NCI-H2107 (cell line): ENCODE measurements at regions not wholly inside any gene's neighbourhood (a gene's known extent, or its start where the extent isn't known, plus 50 kb on each side); places are given as distances from the start of the nearest gene placed in this dataset.
"Not testable (repeated sequence)": the region's sequence is repeated elsewhere in the genome, so short reads cannot be mapped to it uniquely, and the experiment has no call there.

Experiments used
- DNase-seq: peaks from one replicate; lab custom pipeline; 2025; lab: John Stamatoyannopoulos, UW

- DNase-seq = no peak
Observed at GRCh38 chr6:155832596-155832995, 377.0 kb upstream of the NOX3 start.

GRCh38 chr6:155830531-155830930 lies 374.9 kb upstream of the NOX3 start:
- DNase-seq = no peak

DNA sequence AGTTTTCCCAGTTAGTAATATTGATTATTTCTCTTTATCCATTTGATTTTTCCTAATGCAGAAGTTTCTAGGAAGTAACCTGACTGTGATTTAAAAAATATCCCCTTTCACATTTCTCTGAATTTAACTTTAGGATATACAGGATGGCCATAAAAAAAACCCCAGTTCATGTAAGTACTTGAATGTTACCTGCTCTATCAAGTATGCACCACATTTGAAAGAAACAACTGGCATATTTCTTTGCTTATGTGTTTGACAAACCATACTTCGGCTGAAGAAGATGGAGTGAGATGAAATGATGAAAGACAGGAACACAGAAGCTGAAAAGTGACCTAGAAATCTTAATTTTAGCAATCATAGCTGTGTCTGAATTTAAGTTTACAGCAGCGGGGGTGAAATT lies 374.0 kb upstream of the NOX3 start:
- no peak for DNase-seq

- no peak for DNase-seq
Observed at GRCh38 chr6:155828989-155829388, 373.4 kb upstream of the NOX3 start.

- no peak for DNase-seq
Observed at GRCh38 chr6:155818698-155819097, 363.1 kb upstream of the NOX3 start.

DNA sequence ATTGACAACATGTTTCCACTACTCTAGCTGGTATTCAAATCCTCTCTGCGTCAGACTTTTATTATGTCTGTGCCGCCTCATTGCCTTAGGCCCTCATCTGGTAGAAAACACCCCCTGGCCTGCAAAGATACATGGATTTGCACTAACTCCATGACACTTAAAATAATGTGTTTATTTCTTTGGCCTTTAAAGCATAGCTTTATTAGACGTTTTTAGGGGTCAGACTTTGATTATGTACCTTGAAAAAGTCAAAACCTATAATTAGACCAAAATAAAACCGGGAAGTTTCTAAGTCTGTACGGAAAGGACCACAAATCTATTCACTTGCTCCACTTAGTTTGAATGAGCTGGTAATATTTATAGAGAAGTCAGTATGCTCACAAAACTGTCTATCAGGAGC lies 357.9 kb upstream of the NOX3 start:
- DNase-seq = no peak

GRCh38 chr6:155807243-155807642 lies 351.6 kb upstream of the NOX3 start:
- DNase-seq = no peak

- DNase-seq = no peak
Observed at GRCh38 chr6:155801046-155801445, 345.4 kb upstream of the NOX3 start.

- not testable (repeated sequence) for DNase-seq
Observed at GRCh38 chr6:155798876-155799275, 343.2 kb upstream of the NOX3 start.

GRCh38 chr6:155795173-155795796 lies 339.6 kb upstream of the NOX3 start:
- DNase-seq = no peak

DNA sequence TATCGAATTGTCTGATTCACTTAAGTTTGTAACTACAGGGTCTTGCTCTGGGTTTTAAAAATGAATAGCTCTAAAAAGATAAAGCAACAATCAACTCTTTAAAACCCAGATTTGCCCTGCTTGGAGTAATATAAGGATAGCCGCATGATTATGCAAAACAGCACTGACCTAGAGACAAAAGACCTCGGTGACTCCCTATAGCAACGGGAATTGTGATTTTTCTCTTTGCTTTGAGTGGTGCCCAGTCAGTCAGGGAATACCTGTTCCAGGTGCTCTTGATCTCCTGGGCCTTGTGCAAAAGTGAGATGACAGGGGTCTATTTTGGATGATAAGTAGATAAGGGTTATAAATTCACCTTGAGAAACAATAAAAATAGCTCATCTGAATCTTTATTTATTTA lies 336.3 kb upstream of the NOX3 start:
- no peak for DNase-seq

DNA sequence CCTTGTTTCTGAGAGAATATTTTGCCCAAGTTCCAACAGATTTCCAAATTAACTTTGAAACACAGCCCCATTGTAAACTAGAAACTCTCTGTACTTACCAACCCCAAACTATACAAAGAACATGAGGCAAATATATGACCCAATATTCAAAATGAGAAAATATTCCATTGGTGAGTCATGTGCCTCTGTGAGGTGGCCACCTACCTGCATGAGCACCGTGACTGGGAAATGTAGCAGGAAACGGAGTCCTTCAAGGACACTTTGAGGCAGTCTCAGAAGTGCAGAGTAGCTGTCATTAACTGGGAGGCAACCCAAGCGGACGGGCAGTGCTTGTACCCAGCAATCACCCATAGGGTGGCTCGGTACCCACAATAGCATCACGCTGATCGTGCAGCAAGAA lies 335.5 kb upstream of the NOX3 start:
- DNase-seq = no peak

- no peak for DNase-seq
Observed at GRCh38 chr6:155787168-155787567, 331.5 kb upstream of the NOX3 start.

- no peak for DNase-seq
Observed at GRCh38 chr6:155786528-155786927, 330.9 kb upstream of the NOX3 start.

DNA sequence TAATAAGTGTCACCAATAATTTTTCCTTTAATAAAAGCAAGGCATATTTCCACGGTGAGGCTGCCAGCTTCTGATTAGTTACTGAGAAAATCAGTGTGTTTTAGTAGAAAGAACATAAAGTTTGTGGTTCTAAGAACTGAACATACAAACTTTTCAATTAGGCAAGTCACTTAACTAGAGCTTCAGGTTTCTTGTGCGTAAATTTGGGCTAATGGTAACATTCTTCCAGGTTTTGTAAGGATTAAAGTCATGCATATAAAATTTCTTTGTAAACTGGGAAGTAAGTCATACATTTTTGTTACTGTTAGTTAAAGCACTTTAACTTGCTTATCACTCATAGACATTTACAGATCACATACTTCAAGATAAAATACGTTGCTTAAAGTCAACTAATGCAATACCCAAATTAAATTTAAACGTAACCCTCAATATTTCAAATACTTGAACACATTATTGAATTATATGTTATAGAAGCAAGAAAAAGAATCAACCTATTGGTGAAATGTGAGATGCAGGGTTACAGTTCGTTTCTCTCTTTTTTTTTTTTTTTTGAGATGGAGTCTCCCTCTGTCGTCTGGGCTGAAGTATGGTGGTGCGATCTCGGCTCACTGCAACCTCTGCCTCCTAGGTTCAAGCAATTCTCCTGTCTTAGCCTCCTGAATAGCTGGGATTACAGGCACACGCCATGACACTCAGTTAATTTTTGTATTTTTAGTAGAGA lies 327.3 kb upstream of the NOX3 start:
- no peak for DNase-seq

GRCh38 chr6:155782320-155782731 lies 326.7 kb upstream of the NOX3 start:
- DNase-seq = no peak

- DNase-seq = no peak
Observed at GRCh38 chr6:155779456-155779855, 323.8 kb upstream of the NOX3 start.

GRCh38 chr6:155778336-155778735 lies 322.7 kb upstream of the NOX3 start:
- no peak for DNase-seq

GRCh38 chr6:155771822-155772221 lies 316.2 kb upstream of the NOX3 start:
- no peak for DNase-seq

DNA sequence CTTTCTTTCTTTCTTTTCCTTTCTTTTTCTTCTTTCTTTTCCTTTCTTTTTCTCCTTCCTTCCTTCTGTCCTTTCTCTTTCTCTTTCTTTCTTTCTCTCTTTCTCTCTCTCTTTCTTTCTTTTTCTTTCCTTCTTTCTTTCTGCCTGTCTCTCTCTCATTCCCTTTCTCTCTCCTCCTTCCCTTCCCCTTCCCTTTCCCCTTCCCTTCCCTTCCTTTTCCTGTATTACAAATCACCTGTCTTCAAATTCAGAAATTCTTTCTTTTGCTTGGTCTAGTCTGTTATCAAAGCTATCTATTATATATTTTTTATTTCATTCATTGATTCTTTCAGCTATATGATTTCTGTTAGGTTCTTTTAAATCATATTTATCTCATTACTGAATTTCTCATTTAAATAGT lies 315.2 kb upstream of the NOX3 start:
- DNase-seq = no peak

- DNase-seq = no peak
Observed at GRCh38 chr6:155770313-155770712, 314.7 kb upstream of the NOX3 start.

GRCh38 chr6:155765275-155766194 lies 309.9 kb upstream of the NOX3 start:
- no peak for DNase-seq

- no peak for DNase-seq
Observed at GRCh38 chr6:155762649-155763048, 307.0 kb upstream of the NOX3 start.
